ENCODE measurements at regions not wholly inside any gene's neighbourhood (a gene's known extent, or its start where the extent isn't known, plus 50 kb on each side); places are given as distances from the start of the nearest gene placed in this dataset.

- no peaks in the 10 kb centered on the region; the same call in 1 of the 2 replicates for H3K27me3 ChIP-seq (ENCODE audit: control insufficient read depth, insufficient read depth, low read length)
- no peak for DNase-seq (ENCODE audit: low read depth)
- ChIA-PET POLR2A (no interaction called here), CTCF (no interaction called here)
- H3K4me3 ChIP-seq (ENCODE audit: low read depth, low read length): no peak overlapping the region
- no peaks in the 10 kb centered on the region for H3K36me3 ChIP-seq (ENCODE audit: control insufficient read depth, insufficient read depth, low read length)
- no peak for TF ChIP-seq CTCF (IDR thresholded peaks at IDR 0.05; ENCODE audit: insufficient read depth, low read depth, low read length)
Observed at GRCh38 chr22:47345025-47345424, 582.6 kb downstream of the TBC1D22A start.

- ChIA-PET CTCF (no interaction called here), POLR2A (no interaction called here)
- Histone ChIP-seq H3K27me3 (ENCODE audit: control insufficient read depth, insufficient read depth, low read length) (no peaks in the 10 kb centered on the region; the same call in 1 of the 2 replicates), H3K4me3 (ENCODE audit: low read depth, low read length) (no peak overlapping the region), H3K36me3 (ENCODE audit: control insufficient read depth, insufficient read depth, low read length) (no peaks in the 10 kb centered on the region)
- TF ChIP-seq CTCF (IDR thresholded peaks at IDR 0.05; ENCODE audit: insufficient read depth, low read depth, low read length): no peak
- no peak for DNase-seq (ENCODE audit: low read depth)
Observed at GRCh38 chr22:47344414-47344813, 582.0 kb downstream of the TBC1D22A start.

DNA sequence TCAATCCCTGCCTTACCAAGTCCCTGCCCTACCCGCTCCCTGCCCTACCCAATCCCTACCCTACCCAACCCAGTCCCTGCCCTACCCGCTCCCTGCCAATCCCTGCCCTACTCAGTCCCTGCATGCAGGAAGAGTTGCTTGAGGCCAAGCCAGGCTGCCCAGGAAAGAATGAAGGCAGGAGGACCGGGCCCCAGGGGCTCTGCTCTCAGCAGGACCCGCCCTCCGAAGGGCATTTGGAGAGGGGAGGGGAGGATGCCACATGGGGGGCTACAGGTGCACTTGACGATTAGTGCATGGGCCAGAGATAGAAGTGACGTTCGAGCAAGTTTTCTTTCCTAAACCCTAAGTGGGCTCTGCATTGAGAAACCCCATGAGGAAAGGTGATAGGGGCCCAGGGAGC lies 581.2 kb downstream of the TBC1D22A start:
- no peak for TF ChIP-seq CTCF (IDR thresholded peaks at IDR 0.05; ENCODE audit: insufficient read depth, low read depth, low read length)
- no peaks in the 10 kb centered on the region for H3K36me3 ChIP-seq (ENCODE audit: control insufficient read depth, insufficient read depth, low read length)
- no peaks in the 10 kb centered on the region; the same call in 1 of the 2 replicates for H3K27me3 ChIP-seq (ENCODE audit: control insufficient read depth, insufficient read depth, low read length)
- DNase-seq (ENCODE audit: low read depth): no peak
- H3K4me3 ChIP-seq (ENCODE audit: low read depth, low read length): no peak overlapping the region
- ChIA-PET CTCF (no interaction called here), POLR2A (no interaction called here)

- Histone ChIP-seq H3K36me3 (ENCODE audit: control insufficient read depth, insufficient read depth, low read length) (no peaks in the 10 kb centered on the region), H3K27me3 (ENCODE audit: control insufficient read depth, insufficient read depth, low read length) (no peaks in the 10 kb centered on the region; the same call in 1 of the 2 replicates), H3K4me3 (ENCODE audit: low read depth, low read length) (no peak overlapping the region)
- TF ChIP-seq CTCF (IDR thresholded peaks at IDR 0.05; ENCODE audit: insufficient read depth, low read depth, low read length): no peak
- DNase-seq (ENCODE audit: low read depth): no peak
- ChIA-PET POLR2A (no interaction called here), CTCF (no interaction called here)
Observed at GRCh38 chr22:47342446-47342845, 580.0 kb downstream of the TBC1D22A start.

- Histone ChIP-seq H3K4me3 (ENCODE audit: low read depth, low read length) (no peak overlapping the region), H3K27me3 (ENCODE audit: control insufficient read depth, insufficient read depth, low read length) (no peaks in the 10 kb centered on the region; the same call in 1 of the 2 replicates), H3K36me3 (ENCODE audit: control insufficient read depth, insufficient read depth, low read length) (no peaks in the 10 kb centered on the region)
- POLR2A ChIA-PET: no interaction called here
- no peak for DNase-seq (ENCODE audit: low read depth)
- TF ChIP-seq CTCF (IDR thresholded peaks at IDR 0.05; ENCODE audit: insufficient read depth, low read depth, low read length): no peak
- CTCF ChIA-PET: no interaction called here
Observed at GRCh38 chr22:47341464-47341863, 579.0 kb downstream of the TBC1D22A start.

Measured in BJ (cell line).